ENCODE measurements at regions not wholly inside any gene's neighbourhood (a gene's known extent, or its start where the extent isn't known, plus 50 kb on each side); places are given as distances from the start of the nearest gene placed in this dataset.

- DNase-seq (ENCODE audit: low spot score): no peak
- TF ChIP-seq, protein P1, sequence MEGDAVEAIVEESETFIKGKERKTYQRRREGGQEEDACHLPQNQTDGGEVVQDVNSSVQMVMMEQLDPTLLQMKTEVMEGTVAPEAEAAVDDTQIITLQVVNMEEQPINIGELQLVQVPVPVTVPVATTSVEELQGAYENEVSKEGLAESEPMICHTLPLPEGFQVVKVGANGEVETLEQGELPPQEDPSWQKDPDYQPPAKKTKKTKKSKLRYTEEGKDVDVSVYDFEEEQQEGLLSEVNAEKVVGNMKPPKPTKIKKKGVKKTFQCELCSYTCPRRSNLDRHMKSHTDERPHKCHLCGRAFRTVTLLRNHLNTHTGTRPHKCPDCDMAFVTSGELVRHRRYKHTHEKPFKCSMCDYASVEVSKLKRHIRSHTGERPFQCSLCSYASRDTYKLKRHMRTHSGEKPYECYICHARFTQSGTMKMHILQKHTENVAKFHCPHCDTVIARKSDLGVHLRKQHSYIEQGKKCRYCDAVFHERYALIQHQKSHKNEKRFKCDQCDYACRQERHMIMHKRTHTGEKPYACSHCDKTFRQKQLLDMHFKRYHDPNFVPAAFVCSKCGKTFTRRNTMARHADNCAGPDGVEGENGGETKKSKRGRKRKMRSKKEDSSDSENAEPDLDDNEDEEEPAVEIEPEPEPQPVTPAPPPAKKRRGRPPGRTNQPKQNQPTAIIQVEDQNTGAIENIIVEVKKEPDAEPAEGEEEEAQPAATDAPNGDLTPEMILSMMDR (IDR thresholded peaks at IDR 0.05; ENCODE audit: borderline replicate concordance, control extremely low read depth, extremely low read depth, insufficient read depth, missing control alignments): no peak
- in situ Hi-C loops (cut with MboI; ENCODE audit: low sequenced_read_pairs, unreplicated experiment): no loop called here
These were observed 78.9 kb downstream of the IL21 start for GRCh38 chr4:122541996-122542395.

- in situ Hi-C loops (cut with MboI; ENCODE audit: low sequenced_read_pairs, unreplicated experiment): no loop called here
- TF ChIP-seq, protein P1 (IDR thresholded peaks at IDR 0.05; ENCODE audit: borderline replicate concordance, control extremely low read depth, extremely low read depth, insufficient read depth, missing control alignments): no peak
- no peak for DNase-seq (ENCODE audit: low spot score)
These were observed 80.0 kb downstream of the IL21 start for GRCh38 chr4:122540838-122541237.

DNA sequence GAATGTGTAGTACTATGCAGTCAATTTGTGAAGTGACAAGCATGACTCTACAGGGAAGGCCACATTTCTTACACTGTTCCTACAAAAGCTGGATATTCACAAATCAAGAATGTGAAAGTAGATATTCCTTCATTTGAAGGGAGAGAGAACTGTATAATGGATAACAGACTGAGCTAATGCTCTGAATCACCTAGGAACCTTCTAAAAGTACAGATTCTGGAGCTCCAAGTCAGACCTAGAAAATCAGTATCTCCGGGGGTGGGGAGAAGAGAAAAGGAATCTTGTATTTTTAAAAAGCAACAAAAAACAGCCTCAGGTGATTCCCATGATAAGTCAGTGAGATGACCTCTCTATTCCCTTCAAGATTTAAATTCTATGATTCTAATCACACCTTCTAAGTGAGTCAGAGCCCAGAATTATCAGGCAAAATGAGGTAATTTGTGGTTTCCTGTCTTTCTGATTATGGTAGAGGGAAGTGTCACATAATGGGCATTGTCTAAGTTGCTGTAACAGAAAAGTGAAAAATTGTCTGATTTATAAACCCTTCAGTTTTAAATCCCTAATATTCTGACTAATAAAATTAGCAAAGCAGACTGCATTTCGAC lies 80.9 kb downstream of the IL21 start:
- in situ Hi-C loops (cut with MboI; ENCODE audit: low sequenced_read_pairs, unreplicated experiment): no loop called here
- no peak for DNase-seq (ENCODE audit: low spot score)
- TF ChIP-seq, protein P1 (IDR thresholded peaks at IDR 0.05; ENCODE audit: borderline replicate concordance, control extremely low read depth, extremely low read depth, insufficient read depth, missing control alignments): no peak

GRCh38 chr4:122537388-122538135 lies 81.0 kb upstream of the IL2 start:
- DNase-seq (ENCODE audit: low spot score): no peak
- in situ Hi-C loops (cut with MboI; ENCODE audit: low sequenced_read_pairs, unreplicated experiment): no loop called here
- TF ChIP-seq, protein P1 (IDR thresholded peaks at IDR 0.05; ENCODE audit: borderline replicate concordance, control extremely low read depth, extremely low read depth, insufficient read depth, missing control alignments): no peak

DNA sequence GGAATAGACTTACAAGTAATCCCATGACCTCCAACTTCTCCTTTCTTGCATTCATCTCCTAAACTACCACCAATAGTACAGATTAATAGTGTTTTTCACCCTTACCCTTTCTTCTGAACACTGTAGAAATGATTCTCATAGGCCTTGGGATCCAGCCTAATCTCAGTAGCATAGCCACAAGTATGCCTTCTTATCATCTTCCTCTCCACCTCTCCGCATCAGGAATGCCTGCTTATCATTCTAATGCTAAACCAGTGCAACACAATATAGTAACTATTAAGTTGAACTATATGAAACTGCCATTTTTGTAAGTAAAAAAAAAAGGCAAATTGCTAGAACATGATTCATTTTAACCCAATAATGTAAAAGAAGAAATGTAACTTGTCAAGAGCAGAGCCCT lies 79.5 kb upstream of the IL2 start:
- TF ChIP-seq, protein P1 (IDR thresholded peaks at IDR 0.05; ENCODE audit: borderline replicate concordance, control extremely low read depth, extremely low read depth, insufficient read depth, missing control alignments): no peak
- no peak for DNase-seq (ENCODE audit: low spot score)
- in situ Hi-C loops (cut with MboI; ENCODE audit: low sequenced_read_pairs, unreplicated experiment): no loop called here

GRCh38 chr4:122534776-122535175 lies 78.3 kb upstream of the IL2 start:
- no peak for DNase-seq (ENCODE audit: low spot score)
- in situ Hi-C loops (cut with MboI; ENCODE audit: low sequenced_read_pairs, unreplicated experiment): no loop called here
- TF ChIP-seq, protein P1 (IDR thresholded peaks at IDR 0.05; ENCODE audit: borderline replicate concordance, control extremely low read depth, extremely low read depth, insufficient read depth, missing control alignments): no peak

Measured in GM13976 (cell line).